HG02870 (cell line): ENCODE measurements at regions not wholly inside any gene's neighbourhood (a gene's known extent, or its start where the extent isn't known, plus 50 kb on each side); places are given as distances from the start of the nearest gene placed in this dataset.

ENCODE experiments used
- ATAC-seq: cut with Tn5 transposase; IDR thresholded peaks from one replicate; pipeline ENCODE4 v1.9.1; 2021; ENCODE audit warnings: mild to moderate bottlenecking, moderate library complexity; ENCODE audit not compliant: unreplicated experiment

GRCh38 chr5:89253666-89254352 lies 370.8 kb upstream of the MEF2C start:
- no peak for ATAC-seq

DNA sequence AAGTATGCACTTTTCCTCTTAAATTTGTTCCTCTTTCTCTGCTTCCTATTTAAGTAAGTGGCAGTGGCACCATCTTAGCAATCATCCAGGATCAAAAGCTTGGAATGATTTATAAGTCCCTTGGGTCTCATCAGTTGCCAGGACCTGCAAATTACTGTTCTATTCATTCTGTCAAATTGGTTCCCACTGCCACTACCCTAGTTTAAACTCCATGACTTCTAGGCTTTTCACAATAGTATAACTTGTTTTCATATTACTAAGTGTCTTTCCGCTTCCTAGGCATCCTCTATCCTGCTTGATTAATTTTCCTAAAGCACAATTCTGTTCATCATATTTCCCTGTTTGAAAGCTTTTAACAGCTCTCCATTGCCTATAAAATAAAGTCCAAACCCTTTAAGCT lies 363.9 kb upstream of the MEF2C start:
- no peak for ATAC-seq

DNA sequence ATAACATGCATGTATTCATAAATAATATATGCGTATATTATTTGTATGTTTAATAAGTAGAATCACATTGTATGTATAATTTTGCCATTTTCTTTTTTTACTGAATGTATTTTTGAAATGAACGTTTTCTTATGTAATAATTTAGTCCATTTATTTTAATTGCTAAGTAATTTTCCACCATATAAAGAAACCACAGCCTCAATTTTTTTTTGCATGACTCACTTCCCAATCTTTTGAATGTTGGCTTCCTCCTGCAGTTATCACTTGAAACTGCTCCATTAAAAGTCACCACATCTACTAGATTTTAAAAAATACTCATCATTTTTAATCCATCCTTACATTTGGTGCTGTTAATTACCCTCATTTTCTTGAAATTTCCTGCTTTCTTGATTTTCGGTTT lies 363.3 kb upstream of the MEF2C start:
- ATAC-seq: no peak

DNA sequence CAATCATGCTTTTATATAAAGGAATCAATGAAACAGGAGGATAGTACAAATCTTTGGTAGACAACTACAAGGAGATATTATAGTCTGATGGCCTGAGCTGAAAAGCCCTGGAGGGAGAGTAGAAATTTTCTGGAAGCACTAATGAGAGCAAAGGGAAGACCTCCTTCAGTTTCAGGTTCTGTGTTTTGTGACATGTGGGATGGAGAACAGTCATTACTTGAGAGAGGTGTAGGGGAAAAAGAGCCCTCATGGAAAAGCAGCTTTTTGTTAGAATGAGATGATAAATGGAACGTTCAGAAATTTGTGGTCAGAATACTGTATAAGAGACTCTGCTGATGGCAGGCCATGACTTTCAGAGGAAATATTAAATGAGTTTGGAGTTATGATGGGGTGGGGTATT lies 360.6 kb upstream of the MEF2C start:
- ATAC-seq: no peak

DNA sequence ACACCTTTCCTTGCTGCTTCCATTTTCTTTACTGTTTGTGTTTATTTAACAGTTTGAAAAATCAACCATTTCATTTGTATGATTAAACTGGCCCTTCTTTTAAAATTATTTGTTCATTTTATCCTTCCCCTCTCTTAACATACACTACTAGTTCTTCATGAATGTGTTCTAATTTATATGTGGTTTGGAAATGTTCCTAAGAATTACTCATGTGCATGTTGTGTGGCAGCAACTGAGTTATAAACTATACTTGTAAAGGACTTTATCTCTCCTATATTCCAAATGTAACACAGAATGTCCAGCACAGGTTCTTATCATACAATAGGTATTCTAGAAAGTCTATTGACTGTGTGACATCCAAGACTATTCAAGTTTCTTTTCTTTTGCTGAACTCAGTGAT lies 358.2 kb upstream of the MEF2C start:
- no peak for ATAC-seq

DNA sequence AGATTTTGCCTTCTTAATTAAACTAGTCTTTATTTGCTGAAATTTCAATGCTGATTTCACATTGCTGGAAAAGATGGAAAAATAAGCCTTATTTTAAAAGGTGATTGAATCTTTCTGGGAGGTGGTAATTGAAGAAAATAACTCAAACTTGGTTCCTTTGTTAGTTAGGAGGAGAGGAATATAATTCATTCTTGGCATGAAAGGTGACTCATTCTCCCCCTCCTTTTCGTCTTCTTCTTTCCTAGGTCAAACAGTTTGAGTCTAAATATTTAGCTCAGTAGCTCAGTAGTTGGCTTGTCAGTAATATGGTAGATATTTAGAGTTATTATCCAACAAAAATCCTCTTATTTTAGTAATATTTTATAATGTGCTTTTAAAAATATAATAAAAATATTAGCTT lies 353.9 kb upstream of the MEF2C start:
- no peak for ATAC-seq

- ATAC-seq: no peak
Measured at GRCh38 chr5:89233462-89233861, 350.5 kb upstream of the MEF2C start.

GRCh38 chr5:89232139-89232603 lies 349.2 kb upstream of the MEF2C start:
- peak; percentile 96 for ATAC-seq

DNA sequence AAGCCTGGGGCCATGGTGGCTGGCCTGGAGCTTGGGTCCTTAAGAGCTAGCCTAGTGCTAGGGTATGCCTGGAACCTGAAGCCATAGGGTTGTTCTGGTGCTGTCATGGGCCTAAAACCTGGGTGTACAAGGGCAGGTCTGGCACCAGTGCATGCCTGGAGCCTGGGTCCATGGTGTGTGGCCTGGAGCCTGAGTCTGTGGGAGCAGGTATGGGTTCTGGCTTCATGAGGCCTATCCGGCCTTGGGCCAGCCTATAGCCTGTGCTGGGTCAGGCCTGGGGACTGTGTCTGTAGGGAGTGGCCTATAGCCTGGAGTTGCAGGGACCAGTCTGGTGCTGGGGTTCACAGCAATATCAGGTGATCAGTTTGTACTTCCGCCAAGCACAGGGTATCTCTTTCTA lies 347.2 kb upstream of the MEF2C start:
- no peak for ATAC-seq

DNA sequence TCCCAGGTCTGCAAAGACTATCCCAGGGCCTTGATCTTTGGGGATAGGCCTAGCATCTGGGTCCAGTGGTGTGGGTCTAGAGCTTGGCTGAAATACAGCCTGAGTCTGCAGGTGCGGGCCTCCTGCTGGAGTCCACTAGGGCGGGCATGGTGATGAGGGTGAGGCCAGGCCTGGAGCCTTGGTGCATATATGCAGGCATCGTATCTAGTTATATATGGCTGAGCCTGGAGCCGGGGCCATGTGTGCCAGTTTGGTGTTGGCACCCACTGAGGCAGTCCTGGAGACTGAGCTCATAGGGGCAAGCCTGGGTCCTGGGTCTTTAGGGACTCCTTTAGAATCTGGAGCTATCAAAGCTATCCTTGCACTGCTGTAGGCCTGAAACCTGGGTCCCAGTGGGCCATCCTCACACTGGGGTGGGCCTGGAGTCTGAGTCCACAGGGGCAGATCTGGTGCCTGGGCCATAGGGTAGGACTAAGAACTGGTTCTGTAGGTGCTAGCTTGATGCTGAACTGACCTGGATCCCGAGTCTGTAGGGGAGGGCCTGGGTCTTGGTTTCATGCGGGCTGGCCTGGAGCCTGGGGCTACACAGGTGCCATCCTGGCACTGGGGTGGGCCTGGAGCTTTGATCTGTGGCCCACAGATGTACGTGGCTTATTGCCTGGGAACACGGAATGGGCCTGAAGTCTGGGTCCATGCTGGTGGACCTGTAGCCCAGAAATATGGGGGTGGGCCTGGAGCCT lies 346.5 kb upstream of the MEF2C start:
- no peak for ATAC-seq

DNA sequence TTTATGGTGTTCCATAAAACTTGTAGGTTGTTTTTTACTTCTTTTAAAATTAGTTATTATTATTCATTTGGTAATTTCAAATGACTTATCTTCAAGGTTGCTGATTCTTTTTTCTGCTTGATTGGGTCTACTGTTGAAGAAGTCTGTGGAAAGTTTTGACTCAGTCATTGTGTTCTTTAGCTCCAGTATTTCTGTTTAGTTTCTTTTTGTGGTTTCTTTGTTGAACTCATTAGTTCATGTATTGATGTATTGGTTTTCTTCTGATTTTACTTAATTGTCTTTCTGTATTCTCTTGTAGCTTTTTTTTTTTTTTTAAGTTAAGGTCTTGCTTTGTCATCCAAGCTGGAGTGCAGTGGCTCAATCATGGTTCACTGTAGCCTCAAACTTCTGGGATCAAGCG lies 345.4 kb upstream of the MEF2C start:
- ATAC-seq: no peak

GRCh38 chr5:89218364-89218763 lies 335.4 kb upstream of the MEF2C start:
- ATAC-seq: no peak

GRCh38 chr5:89216606-89217005 lies 333.6 kb upstream of the MEF2C start:
- no peak for ATAC-seq

DNA sequence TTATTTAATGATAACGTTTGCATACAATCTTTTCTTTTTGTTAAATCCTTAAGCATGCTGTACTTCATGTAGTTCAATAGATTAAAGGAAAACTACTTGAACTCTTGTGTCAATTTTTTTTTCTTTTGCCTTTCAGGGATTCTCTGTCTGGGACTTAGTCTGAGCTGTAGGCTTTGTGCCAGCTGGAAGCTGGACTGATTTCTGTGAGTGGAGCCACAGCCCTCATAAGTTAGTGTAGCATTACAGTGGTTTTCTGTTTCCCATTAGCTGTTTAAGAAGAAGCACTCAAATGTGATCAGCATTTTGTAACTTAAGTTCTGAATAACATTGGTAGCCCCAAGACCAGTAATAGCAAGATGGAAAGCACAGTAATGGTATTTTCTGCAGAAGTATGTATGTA lies 330.6 kb upstream of the MEF2C start:
- no peak for ATAC-seq

DNA sequence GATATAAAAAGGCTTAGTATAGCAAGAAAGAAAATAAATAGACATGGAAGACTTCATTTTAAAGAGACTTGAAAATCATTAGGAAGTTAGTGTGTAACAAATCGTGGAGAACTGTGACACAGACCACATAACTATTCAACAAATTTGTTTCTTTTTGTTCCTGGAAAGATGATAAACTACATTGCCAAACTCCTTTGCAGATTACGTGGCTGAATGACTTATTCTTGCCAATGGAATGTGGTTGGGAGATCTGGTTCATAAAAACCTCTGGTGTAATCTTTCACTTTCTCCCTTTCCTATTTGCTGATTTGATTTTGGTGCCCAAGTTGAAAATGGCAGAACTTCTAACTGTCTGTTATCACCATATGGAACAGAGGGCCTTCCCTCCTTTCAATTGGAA lies 328.9 kb upstream of the MEF2C start:
- no peak for ATAC-seq

DNA sequence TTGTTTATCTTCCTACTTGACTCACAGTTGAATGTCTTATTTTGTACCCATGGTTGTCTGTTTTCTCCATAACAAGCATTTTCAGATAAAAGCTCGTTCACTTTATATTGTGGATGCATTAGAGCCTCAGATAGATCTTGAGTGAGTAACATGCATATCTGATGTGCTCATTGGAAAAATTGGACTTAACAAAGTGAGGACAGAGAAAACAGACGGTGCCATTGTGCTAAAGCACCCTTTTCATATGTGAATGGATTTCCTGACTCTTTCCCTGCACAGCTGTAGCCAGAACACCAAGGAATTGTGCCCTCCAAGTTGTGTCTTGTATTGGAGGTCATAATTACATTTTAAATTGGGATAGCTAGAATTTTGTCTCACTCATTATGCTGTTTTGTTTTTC lies 325.8 kb upstream of the MEF2C start:
- no peak for ATAC-seq

- ATAC-seq: no peak
Measured at GRCh38 chr5:89208392-89208791, 325.4 kb upstream of the MEF2C start.

DNA sequence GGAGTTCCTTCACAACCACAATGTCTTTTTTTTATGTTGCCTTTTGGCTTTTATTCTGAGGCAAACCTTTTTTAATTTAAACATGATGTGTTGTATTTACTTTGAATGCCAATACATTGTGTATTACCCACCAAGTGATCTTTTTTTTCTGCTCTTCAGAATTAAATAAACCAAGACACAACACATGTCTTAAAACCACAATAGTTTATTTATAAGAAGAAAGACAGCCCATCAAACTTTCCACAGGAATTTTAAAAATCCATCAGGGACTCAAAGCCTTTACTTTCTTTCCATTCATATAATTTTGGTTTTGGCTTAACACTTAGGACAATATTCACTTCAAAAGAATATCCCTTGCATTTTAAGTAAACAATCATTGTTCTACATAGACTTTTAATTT lies 321.8 kb upstream of the MEF2C start:
- ATAC-seq: no peak

DNA sequence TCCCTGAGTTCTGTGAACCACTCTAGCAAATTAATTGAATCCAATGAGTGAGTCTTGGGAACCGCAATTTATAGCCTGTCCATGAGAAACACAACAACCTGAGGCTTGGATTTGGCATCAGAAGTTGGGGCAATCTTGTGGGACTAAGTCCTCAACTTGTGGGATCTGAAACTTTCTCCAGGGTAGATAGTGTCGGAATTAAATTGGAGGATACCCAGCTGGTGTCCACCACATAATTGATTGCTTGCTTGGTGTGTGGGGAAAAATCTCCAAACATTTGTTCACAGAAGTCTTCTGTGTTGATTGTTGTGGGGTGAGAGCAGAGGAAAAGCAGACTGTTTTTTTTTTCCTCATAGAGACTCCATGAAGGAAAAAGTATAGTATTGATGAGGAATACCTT lies 320.6 kb upstream of the MEF2C start:
- ATAC-seq: no peak

DNA sequence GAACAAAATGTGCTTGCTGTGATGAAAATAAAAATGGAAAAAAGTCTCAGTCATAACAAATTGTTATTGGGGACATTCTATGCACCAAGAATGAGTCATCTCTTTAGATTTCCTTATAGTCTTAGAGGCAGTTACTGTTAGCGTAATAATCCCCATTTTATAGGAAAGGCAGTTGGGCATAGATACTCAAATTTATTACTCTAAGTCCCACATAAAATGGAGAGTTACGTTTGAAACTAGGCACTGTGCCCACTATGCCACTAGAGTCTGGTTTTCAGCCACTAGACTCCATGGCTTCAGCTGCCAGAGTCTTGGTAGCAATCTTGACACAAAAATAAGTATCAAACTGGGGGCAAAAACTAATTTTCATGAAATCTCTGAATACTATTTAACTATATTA lies 317.9 kb upstream of the MEF2C start:
- ATAC-seq: no peak

DNA sequence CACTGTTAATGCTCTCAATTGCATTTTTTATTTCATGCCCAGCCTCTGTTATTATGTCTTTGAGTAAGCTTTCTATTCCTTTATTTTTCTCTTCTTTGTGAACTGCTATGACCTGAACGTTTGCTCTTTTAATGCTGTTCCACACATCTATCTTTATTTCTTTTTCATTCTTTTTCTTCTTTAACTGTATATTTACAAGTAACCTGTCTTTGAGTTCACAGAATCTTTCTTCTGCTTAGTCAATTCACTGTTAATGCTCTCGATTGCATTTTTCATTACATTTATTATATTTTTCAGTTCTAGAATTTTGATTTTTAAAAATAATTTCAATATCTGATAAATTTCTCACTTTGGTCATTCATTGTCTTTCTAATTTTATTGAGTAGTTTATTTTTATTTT lies 316.3 kb upstream of the MEF2C start:
- ATAC-seq: no peak

DNA sequence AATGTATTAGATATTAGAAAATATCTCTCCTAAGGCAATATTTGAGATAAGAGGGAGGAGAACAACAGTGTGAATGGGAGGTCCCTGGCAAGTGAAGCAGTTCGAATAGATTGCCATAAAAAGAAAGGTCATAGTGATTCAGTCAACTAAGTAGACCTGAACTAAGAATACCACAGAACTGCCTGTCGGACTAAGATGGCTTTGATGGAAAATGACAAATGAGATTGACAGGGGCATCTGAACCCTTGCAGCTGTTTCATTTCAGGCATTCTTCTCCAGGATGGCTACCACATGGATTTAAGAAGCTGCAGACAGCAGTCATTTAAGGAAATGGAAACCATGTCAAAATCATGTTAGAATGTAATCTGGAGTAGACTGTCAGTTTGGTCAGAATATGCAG lies 308.4 kb upstream of the MEF2C start:
- ATAC-seq: no peak
